Effector memory CD8-positive, alpha-beta T cell (primary cell): ENCODE measurements at regions not wholly inside any gene's neighbourhood (a gene's known extent, or its start where the extent isn't known, plus 50 kb on each side); places are given as distances from the start of the nearest gene placed in this dataset.

Experiments used
- ATAC-seq: fragments of 150-1000 bp; cut with Tn5 transposase; replicated peaks from 2 replicates; pipeline ENCODE4 v1.10.0; 2021; ENCODE audit warnings: mild to moderate bottlenecking, moderate library complexity
- DNase-seq, 3 experiments: peaks; one replicate each; pipeline ENCODE4 v3.0.0; 2021
- H3K27ac Mint-ChIP-seq, 2 donors: one replicate each; pipeline ENCODE4 v1.8.0; 2022; ENCODE audit warnings: mild to moderate bottlenecking in 2 of 2, mixed read lengths in 2 of 2, moderate library complexity in 2 of 2
- H3K27me3 Mint-ChIP-seq, 2 donors: one replicate each; pipeline ENCODE4 v1.8.0; 2022; ENCODE audit warnings: mixed read lengths in 2 of 2
- H3K36me3 Mint-ChIP-seq: one replicate; pipeline ENCODE4 v1.8.0; 2022; ENCODE audit warnings: mild to moderate bottlenecking, moderate library complexity, mixed read lengths; ENCODE audit not compliant: insufficient read depth
- H3K4me1 Mint-ChIP-seq, 2 donors: one replicate each; pipeline ENCODE4 v1.8.0; 2022; ENCODE audit warnings: low read depth in 2 of 2, mixed read lengths in 2 of 2
- H3K4me3 Mint-ChIP-seq, 2 donors: one replicate each; pipeline ENCODE4 v1.8.0; 2022; ENCODE audit warnings: mild to moderate bottlenecking in 2 of 2, mixed read lengths in 2 of 2, moderate library complexity in 2 of 2
- H3K9me3 Mint-ChIP-seq, 2 donors: one replicate each; pipeline ENCODE4 v1.8.0; 2022; ENCODE audit warnings: mixed read lengths in 2 of 2

- ATAC-seq, result no peak
- H3K27me3 Mint-ChIP-seq, result peaks cover 28 to 86% of the 10 kb centered on the region in 2 donors
Measured at GRCh38 chr16:85262558-85263238, 150.4 kb upstream of the CIBAR2 start.

GRCh38 chr16:85263239-85263585, 150.9 kb upstream of the CIBAR2 start:
- DNase-seq (no peak), ATAC-seq (no peak)
- no peaks in the 10 kb centered on the region for H3K36me3 Mint-ChIP-seq
- no peaks in the 10 kb centered on the region for H3K4me1 Mint-ChIP-seq
- H3K4me3 Mint-ChIP-seq, result no peak overlapping the region
- peaks cover 29 to 84% of the 10 kb centered on the region in 2 donors for H3K27me3 Mint-ChIP-seq
- no peak overlapping the region for H3K27ac Mint-ChIP-seq
- no peaks in the 10 kb centered on the region for H3K9me3 Mint-ChIP-seq

More at GRCh38 chr16:85262558-85263238, 150.4 kb upstream of the CIBAR2 start:
- Mint-ChIP-seq H3K36me3 (no peaks in the 10 kb centered on the region), H3K4me3 (no peak overlapping the region), H3K4me1 (no peaks in the 10 kb centered on the region), H3K9me3 (no peaks in the 10 kb centered on the region), H3K27ac (no peak overlapping the region)
- DNase-seq, result no peak

GRCh38 chr16:85264752-85265151, 152.5 kb upstream of the CIBAR2 start:
- Mint-ChIP-seq H3K36me3 (no peaks in the 10 kb centered on the region), H3K27ac (no peak overlapping the region), H3K4me3 (no peak overlapping the region), H3K27me3 (peaks cover 26 to 69% of the 10 kb centered on the region in 2 donors), H3K4me1 (no peaks in the 10 kb centered on the region), H3K9me3 (no peaks in the 10 kb centered on the region)
- no peak for ATAC-seq
- no peak for DNase-seq

- Mint-ChIP-seq H3K4me3 (no peak overlapping the region), H3K36me3 (no peaks in the 10 kb centered on the region), H3K9me3 (no peaks in the 10 kb centered on the region), H3K27me3 (peaks cover 26 to 65% of the 10 kb centered on the region in 2 donors), H3K27ac (no peak overlapping the region), H3K4me1 (no peaks in the 10 kb centered on the region)
- ATAC-seq, result no peak
- no peak for DNase-seq
Measured at GRCh38 chr16:85265161-85265784, 153.0 kb upstream of the CIBAR2 start.

- no peak for ATAC-seq
- H3K36me3 Mint-ChIP-seq, result no peaks in the 10 kb centered on the region
- H3K4me3 Mint-ChIP-seq, result no peak overlapping the region
- H3K27ac Mint-ChIP-seq, result no peak overlapping the region
- H3K27me3 Mint-ChIP-seq, result peaks cover 28 to 65% of the 10 kb centered on the region in 2 donors
- H3K4me1 Mint-ChIP-seq, result no peaks in the 10 kb centered on the region
- DNase-seq, result no peak
- H3K9me3 Mint-ChIP-seq, result no peaks in the 10 kb centered on the region
Measured at GRCh38 chr16:85265810-85266209, 153.5 kb upstream of the CIBAR2 start.

- peaks cover 34 to 65% of the 10 kb centered on the region in 2 donors for H3K27me3 Mint-ChIP-seq
- H3K4me1 Mint-ChIP-seq, result no peaks in the 10 kb centered on the region
Measured at GRCh38 chr16:85266857-85267256, 154.6 kb upstream of the CIBAR2 start.

GRCh38 chr16:85267414-85267945, 155.2 kb upstream of the CIBAR2 start:
- DNase-seq (no peak), ATAC-seq (no peak)
- Mint-ChIP-seq H3K36me3 (no peaks in the 10 kb centered on the region), H3K4me3 (no peak overlapping the region), H3K9me3 (no peaks in the 10 kb centered on the region), H3K27me3 (peaks cover 33 to 65% of the 10 kb centered on the region in 2 donors), H3K4me1 (no peaks in the 10 kb centered on the region), H3K27ac (no peak overlapping the region)

More at GRCh38 chr16:85266857-85267256, 154.6 kb upstream of the CIBAR2 start:
- Mint-ChIP-seq H3K27ac (no peak overlapping the region), H3K9me3 (no peaks in the 10 kb centered on the region), H3K36me3 (no peaks in the 10 kb centered on the region), H3K4me3 (no peak overlapping the region)
- ATAC-seq, result no peak
- no peak for DNase-seq

GRCh38 chr16:85269165-85269564, 156.9 kb upstream of the CIBAR2 start:
- Mint-ChIP-seq H3K27ac (no peak overlapping the region), H3K36me3 (no peaks in the 10 kb centered on the region), H3K4me3 (no peak overlapping the region), H3K9me3 (no peaks in the 10 kb centered on the region), H3K4me1 (no peaks in the 10 kb centered on the region), H3K27me3 (peaks cover 35 to 61% of the 10 kb centered on the region in 2 donors)
- DNase-seq, result no peak
- ATAC-seq, result no peak

GRCh38 chr16:85270374-85270773, 158.1 kb upstream of the CIBAR2 start:
- H3K9me3 Mint-ChIP-seq, result no peaks in the 10 kb centered on the region
- no peaks in the 10 kb centered on the region for H3K4me1 Mint-ChIP-seq

GRCh38 chr16:85271198-85271597, 158.9 kb upstream of the CIBAR2 start:
- ATAC-seq, result no peak

More at GRCh38 chr16:85270374-85270773, 158.1 kb upstream of the CIBAR2 start:
- peaks cover 35 to 58% of the 10 kb centered on the region in 2 donors for H3K27me3 Mint-ChIP-seq
- no peaks in the 10 kb centered on the region for H3K36me3 Mint-ChIP-seq
- no peak overlapping the region for H3K4me3 Mint-ChIP-seq
- ATAC-seq (no peak), DNase-seq (no peak)
- no peak overlapping the region for H3K27ac Mint-ChIP-seq

GRCh38 chr16:85273293-85273692, 161.0 kb upstream of the CIBAR2 start:
- DNase-seq (no peak), ATAC-seq (no peak)
- Mint-ChIP-seq H3K4me3 (no peak overlapping the region), H3K27me3 (peaks cover 31 to 43% of the 10 kb centered on the region in 2 donors), H3K4me1 (no peaks in the 10 kb centered on the region), H3K27ac (no peak overlapping the region), H3K9me3 (no peaks in the 10 kb centered on the region), H3K36me3 (peaks cover 3% of the 10 kb centered on the region)

More at GRCh38 chr16:85271198-85271597, 158.9 kb upstream of the CIBAR2 start:
- H3K4me1 Mint-ChIP-seq, result no peaks in the 10 kb centered on the region
- no peak for DNase-seq
- peaks cover under 1% of the 10 kb centered on the region for H3K36me3 Mint-ChIP-seq
- no peak overlapping the region for H3K27ac Mint-ChIP-seq
- peaks cover 35 to 51% of the 10 kb centered on the region in 2 donors for H3K27me3 Mint-ChIP-seq
- no peaks in the 10 kb centered on the region for H3K9me3 Mint-ChIP-seq
- H3K4me3 Mint-ChIP-seq, result no peak overlapping the region

- no peaks in the 10 kb centered on the region for H3K4me1 Mint-ChIP-seq
Measured at GRCh38 chr16:85274501-85274900, 162.2 kb upstream of the CIBAR2 start.

GRCh38 chr16:85274924-85275323, 162.7 kb upstream of the CIBAR2 start:
- H3K27ac Mint-ChIP-seq, result no peak overlapping the region
- H3K4me1 Mint-ChIP-seq, result no peaks in the 10 kb centered on the region
- no peak for DNase-seq
- ATAC-seq, result no peak
- H3K9me3 Mint-ChIP-seq, result no peaks in the 10 kb centered on the region
- peaks cover 3% of the 10 kb centered on the region for H3K36me3 Mint-ChIP-seq
- no peak overlapping the region for H3K4me3 Mint-ChIP-seq
- peaks cover 24 to 43% of the 10 kb centered on the region in 2 donors for H3K27me3 Mint-ChIP-seq

More at GRCh38 chr16:85274501-85274900, 162.2 kb upstream of the CIBAR2 start:
- Mint-ChIP-seq H3K36me3 (peaks cover 3% of the 10 kb centered on the region), H3K27me3 (peaks cover 24 to 43% of the 10 kb centered on the region in 2 donors), H3K4me3 (no peak overlapping the region), H3K27ac (no peak overlapping the region), H3K9me3 (no peaks in the 10 kb centered on the region)
- DNase-seq, result no peak
- no peak for ATAC-seq
